Amniotic stem cell (primary cell): ENCODE measurements at regions not wholly inside any gene's neighbourhood (a gene's known extent, or its start where the extent isn't known, plus 50 kb on each side); places are given as distances from the start of the nearest gene placed in this dataset.

Experiments used
- DNase-seq: peaks from one replicate; lab custom pipeline; 2025; lab: John Stamatoyannopoulos, UW

DNA sequence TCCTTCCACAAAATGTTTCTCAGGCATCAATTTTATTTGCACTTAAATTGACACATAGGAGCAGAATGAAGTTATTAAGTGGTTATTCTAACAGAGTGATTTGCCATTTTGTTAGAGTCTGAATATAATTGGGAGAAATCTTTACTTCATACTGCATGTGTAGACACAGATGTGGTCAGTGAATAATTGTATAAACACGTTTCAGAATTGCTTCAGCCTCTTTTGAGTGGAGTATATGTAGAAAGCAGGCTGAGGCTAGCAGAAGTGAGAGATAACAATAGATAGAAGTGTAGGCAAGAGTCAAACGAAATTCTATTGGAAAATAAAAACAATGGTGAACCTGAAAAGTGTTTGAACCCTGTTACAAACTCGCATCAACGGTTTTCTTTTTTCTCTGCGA, 270.7 kb downstream of the TMEM167A start:
- no peak for DNase-seq

DNA sequence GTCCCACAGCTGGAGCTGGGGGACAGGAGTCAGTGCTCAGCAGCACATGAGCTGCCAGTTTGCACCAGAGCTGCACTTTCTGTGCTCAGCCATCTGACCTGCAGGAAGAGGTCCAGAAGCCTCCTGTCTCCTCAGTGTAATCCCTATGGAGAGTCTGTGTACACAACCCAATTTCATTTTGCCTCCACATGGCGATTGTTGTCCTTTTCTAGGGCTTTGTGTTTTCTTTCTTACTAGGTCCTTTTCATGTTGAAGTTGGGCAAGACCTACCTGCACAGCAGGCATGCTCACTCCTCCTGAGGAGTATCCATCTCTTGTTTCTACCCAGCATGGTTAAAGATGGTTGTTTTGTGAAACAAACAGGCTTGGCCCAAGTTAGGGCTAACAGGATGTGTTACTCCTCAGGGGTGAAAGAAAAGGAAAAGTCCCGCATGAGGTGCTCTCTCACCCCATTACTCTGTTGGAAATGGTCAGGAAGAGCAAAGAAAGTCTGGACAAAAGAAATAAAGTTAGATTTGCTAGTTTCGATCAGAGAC, 273.0 kb downstream of the TMEM167A start:
- DNase-seq: no peak

GRCh38 chr5:82802954-82803353, 274.2 kb downstream of the TMEM167A start:
- DNase-seq: no peak

DNA sequence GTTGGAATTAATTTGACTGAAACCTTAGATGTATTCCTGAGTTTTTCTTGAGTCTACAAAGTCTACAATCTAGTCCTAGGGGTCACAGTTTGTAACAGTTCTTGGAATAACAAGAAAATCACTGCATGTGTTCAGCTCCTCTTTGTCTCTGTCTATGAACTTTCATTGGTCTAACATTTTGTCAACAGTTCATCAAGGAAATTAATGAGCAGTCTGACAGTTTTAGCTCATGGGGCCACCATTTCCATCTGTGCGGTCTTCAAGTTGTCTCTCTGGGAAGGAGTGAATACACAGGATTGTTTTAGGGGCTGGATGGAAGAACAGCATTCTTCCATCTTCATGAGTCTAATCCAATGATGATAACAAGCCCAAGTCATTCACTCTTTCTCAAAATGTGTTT, 276.4 kb downstream of the TMEM167A start:
- no peak for DNase-seq

DNA sequence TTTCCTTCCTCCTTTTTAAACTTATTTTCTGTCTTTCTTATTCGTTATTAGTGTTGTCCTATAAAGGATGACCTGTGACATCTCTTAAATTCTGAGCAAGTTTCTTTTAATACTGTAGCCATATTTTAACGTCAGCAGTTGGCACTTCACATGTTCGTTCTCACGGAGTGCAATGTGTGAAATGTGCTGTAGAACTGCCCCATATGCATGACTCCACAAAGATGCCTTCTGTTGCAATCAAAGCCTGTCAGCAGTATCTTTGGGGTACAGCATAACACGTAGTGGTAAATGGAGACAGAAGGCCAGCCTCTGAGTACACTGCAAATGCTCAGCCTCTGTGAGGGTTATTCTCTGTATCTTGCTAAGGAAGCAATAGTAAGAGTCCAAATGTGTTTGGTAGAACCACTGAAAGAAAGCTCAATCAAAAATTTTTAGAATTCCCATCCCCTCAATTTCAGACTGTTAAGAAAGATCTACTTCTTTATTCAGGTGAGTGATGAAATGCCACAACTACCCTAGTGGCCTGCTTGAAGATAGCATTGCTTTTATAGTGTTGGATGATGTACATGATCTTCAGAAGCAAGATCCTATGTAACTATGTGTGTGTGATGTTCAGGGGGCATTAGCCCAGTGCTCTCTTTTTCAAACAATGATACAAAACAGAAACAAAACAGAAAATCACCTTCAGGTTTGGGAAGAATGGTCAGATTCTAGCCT, 277.7 kb downstream of the TMEM167A start:
- DNase-seq: no peak

GRCh38 chr5:82798676-82799075, 278.5 kb downstream of the TMEM167A start:
- DNase-seq: no peak

DNA sequence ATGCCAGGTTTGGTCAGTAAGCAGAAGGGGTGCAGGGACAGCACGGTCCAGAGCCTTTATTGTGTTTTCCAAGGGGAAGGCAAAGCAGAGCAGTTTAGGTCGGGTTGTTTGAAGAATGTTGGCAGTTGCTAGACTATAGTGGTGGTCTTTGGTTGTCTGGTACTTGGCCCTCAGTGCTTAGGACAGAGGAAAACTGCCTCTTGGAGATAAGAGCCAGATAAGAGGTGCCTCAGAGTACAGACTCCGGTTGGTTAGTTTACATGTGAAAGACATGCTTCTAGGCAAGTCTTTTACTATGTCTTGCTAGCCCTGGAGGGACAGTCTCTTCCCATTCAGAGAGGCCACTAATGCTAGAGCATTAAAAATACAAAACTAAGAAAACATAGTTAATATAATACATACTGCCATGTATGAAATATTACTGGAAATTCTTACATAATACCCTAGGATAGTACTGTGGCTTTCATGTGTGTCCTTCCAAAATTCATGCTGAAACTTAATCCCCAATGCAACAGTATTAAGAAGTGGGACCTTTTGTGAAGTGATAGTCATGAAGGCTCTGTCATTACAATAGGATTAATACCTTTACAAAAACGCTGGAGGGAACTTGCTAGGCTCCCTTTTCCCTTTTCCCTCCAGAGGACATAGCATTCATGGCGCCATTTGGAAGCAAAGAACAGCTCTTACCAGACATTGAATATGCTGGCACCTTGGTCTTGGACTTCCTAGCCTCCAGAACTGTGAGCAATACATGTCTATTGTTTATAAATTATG, 280.4 kb downstream of the TMEM167A start:
- no peak for DNase-seq

DNA sequence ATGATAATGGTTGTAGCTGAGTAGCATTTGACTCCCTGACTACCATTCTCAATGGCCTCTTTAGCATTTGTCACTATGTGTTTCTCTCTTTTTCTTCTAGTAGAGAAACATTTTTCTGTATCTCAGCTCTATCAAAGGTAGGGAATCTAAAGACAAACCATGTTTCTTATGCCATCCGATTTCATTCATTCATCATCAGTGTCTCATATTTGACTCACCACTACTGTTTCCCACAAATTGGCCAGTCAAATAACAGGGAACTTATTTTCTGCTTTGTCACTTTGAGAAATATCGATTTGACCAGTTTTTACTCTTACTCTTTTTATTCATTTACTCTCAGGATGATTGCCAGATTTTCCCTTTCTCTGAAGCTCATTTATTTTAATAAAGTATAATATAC, 282.3 kb downstream of the TMEM167A start:
- no peak for DNase-seq

DNA sequence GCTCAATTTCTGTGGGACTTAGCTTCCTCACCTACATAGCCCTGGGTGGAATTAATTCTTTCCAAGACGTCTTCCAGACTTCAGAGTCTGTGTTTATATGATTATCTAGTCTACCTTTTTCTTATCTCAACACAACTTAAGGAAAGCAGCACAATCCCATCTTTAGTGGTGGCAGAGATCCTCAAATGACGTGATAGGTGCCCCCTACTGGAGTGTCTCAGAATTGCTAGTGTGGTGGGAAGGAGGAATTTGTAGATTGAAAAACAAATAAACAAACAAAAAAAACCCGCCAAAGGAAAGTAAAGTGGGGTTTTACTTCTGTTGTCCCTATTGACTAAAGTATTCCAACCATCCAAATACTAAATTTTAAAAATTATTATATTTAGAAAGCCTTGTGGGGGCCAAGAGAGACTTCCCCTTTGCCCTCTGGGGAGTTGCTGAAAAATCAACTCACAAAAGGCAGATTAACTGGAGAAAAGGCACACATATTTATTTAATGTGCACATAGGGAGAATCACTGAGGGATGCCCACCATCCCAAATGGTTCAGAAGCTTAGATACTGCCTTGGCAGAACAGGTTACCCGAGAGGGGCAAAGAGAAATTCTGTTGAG, 283.3 kb downstream of the TMEM167A start:
- no peak for DNase-seq

DNA sequence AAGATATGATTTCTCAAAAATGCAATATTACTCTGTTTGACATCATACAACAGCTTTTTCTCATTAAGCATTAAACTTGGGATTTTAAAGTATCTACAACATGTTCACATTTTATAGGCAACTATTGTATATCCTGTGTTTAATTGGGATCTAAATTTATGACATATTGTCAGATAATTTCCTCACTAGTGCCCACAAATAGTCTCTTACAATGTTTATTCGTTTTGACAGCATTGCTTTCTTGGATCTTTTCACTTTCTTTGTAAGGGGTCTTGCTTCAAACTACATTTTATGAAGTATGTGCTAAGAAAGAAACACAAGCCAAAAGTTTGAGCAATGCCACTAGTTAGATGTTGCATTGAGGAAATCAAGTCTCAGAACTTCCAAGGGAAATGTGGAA, 285.1 kb downstream of the TMEM167A start:
- no peak for DNase-seq

GRCh38 chr5:82789095-82789494, 288.1 kb downstream of the TMEM167A start:
- DNase-seq: no peak

- DNase-seq: no peak
Measured at GRCh38 chr5:82786748-82787147, 290.4 kb downstream of the TMEM167A start.

- DNase-seq: no peak
Measured at GRCh38 chr5:82785882-82786509, 291.2 kb downstream of the TMEM167A start.

DNA sequence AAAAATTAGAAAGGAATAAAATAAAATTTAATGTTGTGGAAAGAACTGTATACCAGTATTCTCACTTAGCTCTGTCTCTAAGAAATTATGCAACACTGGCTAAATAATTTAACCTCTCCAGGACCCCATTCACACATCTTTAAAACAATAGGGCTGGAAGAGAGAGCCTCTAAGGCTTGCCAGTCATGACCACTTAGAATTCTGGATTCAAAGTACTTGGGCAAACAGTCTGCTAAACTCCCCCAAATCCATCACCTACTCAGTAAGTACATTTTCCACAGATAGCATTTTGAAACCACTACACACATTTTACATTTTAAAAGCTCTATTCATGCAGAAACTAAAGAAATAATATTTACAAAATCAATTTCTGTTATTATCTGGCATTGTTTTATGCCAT, 291.7 kb downstream of the TMEM167A start:
- DNase-seq: no peak

DNA sequence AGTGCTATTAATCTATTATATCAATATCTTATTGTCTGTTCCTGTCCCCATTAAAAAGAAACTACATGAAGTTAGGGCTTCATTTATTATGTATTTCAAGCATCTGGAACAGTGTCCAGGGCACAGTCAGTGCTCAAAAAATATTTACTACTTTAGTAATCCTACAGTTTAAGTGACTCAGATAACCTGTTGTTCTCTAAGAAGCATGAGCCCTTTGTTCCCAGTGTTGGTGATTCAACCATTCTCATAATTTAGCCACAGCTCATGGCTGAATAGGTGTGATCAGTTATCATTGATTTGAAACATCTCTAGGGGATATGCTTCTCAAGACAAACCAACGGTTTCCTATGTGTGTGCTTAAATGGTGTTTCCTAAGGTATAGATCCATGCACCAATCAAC, 292.7 kb downstream of the TMEM167A start:
- no peak for DNase-seq

DNA sequence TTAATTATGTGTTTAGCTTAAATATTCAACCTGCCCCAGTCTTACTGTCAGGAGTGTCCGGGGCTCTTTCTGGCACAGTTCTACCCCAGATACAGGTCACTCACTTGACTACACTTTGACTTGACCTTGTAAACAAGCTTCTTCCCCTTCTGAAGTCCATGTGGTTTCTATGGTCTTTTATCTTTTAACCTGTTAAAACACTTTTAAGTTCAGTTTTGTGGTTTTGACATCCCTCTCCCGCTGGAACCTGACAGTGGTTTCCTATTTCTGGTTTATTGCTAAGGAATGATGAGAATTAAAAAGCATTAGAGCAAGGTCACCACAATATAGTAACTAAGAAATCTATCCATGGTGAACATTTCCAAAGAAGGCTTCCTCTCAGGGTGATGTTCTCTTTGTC, 300.1 kb downstream of the TMEM167A start:
- DNase-seq: no peak

GRCh38 chr5:82772281-82772680, 304.9 kb downstream of the TMEM167A start:
- no peak for DNase-seq

DNA sequence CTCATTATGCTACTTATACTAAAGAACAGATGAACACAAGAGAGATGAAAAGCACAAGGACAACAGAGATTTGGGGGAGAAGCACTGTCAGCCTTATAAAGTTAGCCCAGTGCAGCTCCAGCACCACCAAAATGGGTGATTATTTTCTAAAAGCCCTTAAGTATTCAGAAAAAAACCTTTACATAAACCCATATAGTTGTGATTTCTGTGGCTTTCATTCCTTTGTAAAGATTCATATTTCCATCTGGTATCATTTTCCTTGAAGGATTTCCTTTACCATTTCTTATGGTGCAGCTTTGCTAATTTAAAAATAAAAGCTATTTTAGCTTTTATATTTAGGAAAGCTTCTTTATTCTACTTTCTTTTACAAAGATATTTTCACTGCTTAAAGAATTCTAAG, 311.0 kb downstream of the TMEM167A start:
- no peak for DNase-seq

- DNase-seq: no peak
Measured at GRCh38 chr5:82765765-82766164, 311.4 kb downstream of the TMEM167A start.

DNA sequence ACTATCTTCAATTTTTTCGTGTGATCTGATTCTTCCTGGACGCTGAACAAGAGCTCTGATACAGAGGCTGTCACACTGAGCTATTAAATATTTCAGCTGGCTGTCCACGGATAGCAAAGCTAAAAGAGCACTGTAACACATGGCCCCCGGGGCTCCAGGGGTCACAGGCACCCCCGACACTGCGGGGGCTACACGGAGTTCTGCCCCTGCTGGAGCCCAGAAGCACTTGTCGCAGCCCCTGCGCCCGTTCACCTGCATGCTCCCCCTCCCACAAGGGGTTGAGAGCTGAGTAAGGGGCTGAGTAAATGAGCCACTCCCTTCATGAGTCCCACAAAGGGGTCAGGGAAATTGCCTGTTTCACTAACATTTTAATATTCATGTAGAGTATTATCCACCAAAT, 316.3 kb downstream of the TMEM167A start:
- no peak for DNase-seq

DNA sequence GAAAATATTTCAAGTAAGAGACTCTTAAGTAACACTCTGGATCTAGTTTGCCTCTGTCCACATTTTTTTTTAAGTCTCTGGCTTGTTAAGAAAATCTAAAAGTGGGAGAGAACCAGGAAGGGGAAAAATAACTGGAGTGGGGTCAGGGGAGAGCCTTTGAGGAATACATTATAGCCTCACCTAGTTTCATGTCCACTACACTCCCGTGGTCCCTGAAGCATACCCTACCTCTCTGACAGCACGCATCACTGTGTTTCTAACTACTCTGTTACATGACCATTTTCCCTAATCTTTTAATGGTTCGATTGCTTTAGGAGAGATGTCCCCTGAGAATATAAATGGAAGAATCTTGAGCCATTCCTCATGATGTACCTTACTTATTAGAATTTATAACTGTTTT, 318.3 kb downstream of the TMEM167A start:
- DNase-seq: no peak

- DNase-seq: no peak
Measured at GRCh38 chr5:82754759-82755158, 322.4 kb downstream of the TMEM167A start.
